HG02678 (cell line): ENCODE measurements at regions not wholly inside any gene's neighbourhood (a gene's known extent, or its start where the extent isn't known, plus 50 kb on each side); places are given as distances from the start of the nearest gene placed in this dataset.

Experiments used
- ATAC-seq: cut with Tn5 transposase; IDR thresholded peaks from one replicate; pipeline ENCODE4 v1.9.1; 2021; ENCODE audit warnings: mild to moderate bottlenecking, moderate library complexity; ENCODE audit not compliant: unreplicated experiment

GRCh38 chr9:88037285-88037845 lies 63.0 kb upstream of the CDK20 start:
- ATAC-seq, result no peak

GRCh38 chr9:88034964-88035363 lies 60.6 kb upstream of the CDK20 start:
- no peak for ATAC-seq

GRCh38 chr9:88033359-88033702 lies 59.0 kb upstream of the CDK20 start:
- no peak for ATAC-seq

GRCh38 chr9:88028338-88028737 lies 54.0 kb upstream of the CDK20 start:
- no peak for ATAC-seq

- ATAC-seq, result no peak
Measured at GRCh38 chr9:88026118-88026479, 51.8 kb upstream of the CDK20 start.

- no peak for ATAC-seq
Measured at GRCh38 chr9:88025411-88026117, 51.2 kb upstream of the CDK20 start.

- ATAC-seq, result no peak
Measured at GRCh38 chr9:88024896-88025295, 50.6 kb upstream of the CDK20 start.
